Spinal cord (tissue), 9 donors: ENCODE measurements at regions not wholly inside any gene's neighbourhood (a gene's known extent, or its start where the extent isn't known, plus 50 kb on each side); places are given as distances from the start of the nearest gene placed in this dataset.
A peak's percentile ranks its signal among the peaks of the same experiment; 100 is the strongest.
"Not testable (repeated sequence)": the region's sequence is repeated elsewhere in the genome, so short reads cannot be mapped to it uniquely, and the experiment has no call there.

Experiments
- DNase-seq, 6 donors: peaks; one replicate each; pipeline versions ENCODE4 v3.0.0 to v3.0.0-alpha.2; 2013 to 2015; ENCODE audit warnings: low spot score in 6 of 6, low read depth in 4 of 6
- H3K27ac ChIP-seq: one replicate; pipeline ENCODE4 v1.5.1; 2013; ENCODE audit warnings: low read depth, low read length, control low read depth
- H3K27me3 ChIP-seq: one replicate; pipeline ENCODE4 v1.6.1; 2013; ENCODE audit warnings: low read length; ENCODE audit not compliant: control insufficient read depth, insufficient read depth
- H3K36me3 ChIP-seq: one replicate; pipeline ENCODE4 v1.6.1; 2013; ENCODE audit warnings: low read length; ENCODE audit not compliant: control insufficient read depth, insufficient read depth
- H3K4me1 ChIP-seq: one replicate; pipeline ENCODE4 v1.6.1; 2013; ENCODE audit warnings: low read length; ENCODE audit not compliant: control insufficient read depth, insufficient read depth
- H3K4me3 ChIP-seq: one replicate; pipeline ENCODE4 v1.5.1; 2013; ENCODE audit warnings: low read depth, low read length, control low read depth
- H3K9me3 ChIP-seq: one replicate; pipeline ENCODE4 v1.6.1; 2013; ENCODE audit warnings: low read length; ENCODE audit not compliant: control insufficient read depth, insufficient read depth
- WGBS: methylation state at CpG from one replicate; pipeline ENCODE4 v1.1.5; 2013; ENCODE audit warnings: missing lambda C conversion rate; ENCODE audit not compliant: insufficient coverage; 5-methylcytosine and 5-hydroxymethylcytosine counted together
- donor health status: healthy.

DNA sequence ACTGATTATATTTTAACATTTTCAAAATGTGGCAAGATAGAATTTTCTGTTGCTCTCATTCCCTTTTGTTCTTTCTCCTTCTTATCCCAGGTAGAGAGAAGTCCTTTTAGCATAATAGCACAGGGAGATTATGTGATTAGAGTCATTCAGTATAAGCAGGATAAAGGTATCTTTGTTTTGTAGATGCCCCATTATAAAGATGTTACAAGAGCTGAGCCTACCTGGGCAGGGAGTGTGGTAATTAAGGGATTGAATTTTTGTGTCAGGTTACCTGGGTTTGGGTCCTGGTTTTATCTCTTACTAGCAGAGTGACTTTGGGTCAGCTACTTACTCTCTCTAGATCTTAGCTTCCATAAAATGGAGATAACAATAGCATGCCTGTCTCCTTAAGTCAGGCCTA is 536.5 kb downstream of the TMEM135 start:
- Histone ChIP-seq H3K9me3 (no peaks in the 10 kb centered on the region), H3K27me3 (no peaks in the 10 kb centered on the region), H3K4me1 (no peaks in the 10 kb centered on the region), H3K4me3 (no peak overlapping the region), H3K27ac (no peak overlapping the region), H3K36me3 (no peaks in the 10 kb centered on the region)
- no peak for DNase-seq

- H3K36me3 ChIP-seq, result no peaks in the 10 kb centered on the region
- no peaks in the 10 kb centered on the region for H3K27me3 ChIP-seq
- no peak for DNase-seq
- H3K4me3 ChIP-seq, result no peak overlapping the region
- H3K9me3 ChIP-seq, result no peaks in the 10 kb centered on the region
- 100% methylated on average over 1 of the region's 1 CpG for WGBS
- no peaks in the 10 kb centered on the region for H3K4me1 ChIP-seq
- H3K27ac ChIP-seq, result no peak overlapping the region
Observed at GRCh38 chr11:87573708-87574107, 536.0 kb downstream of the TMEM135 start.

GRCh38 chr11:87572881-87573280 is 535.1 kb downstream of the TMEM135 start:
- Histone ChIP-seq H3K36me3 (no peaks in the 10 kb centered on the region), H3K4me1 (no peaks in the 10 kb centered on the region), H3K27ac (no peak overlapping the region), H3K27me3 (no peaks in the 10 kb centered on the region), H3K4me3 (no peak overlapping the region), H3K9me3 (no peaks in the 10 kb centered on the region)
- peak in 2 of 6 donors; percentile 22 to 72 for DNase-seq

- H3K4me3 ChIP-seq, result no peak overlapping the region
- no CpG with 5 or more reads among the region's 1 CpG for WGBS
Observed at GRCh38 chr11:87560352-87560751, 522.6 kb downstream of the TMEM135 start.

GRCh38 chr11:87559852-87560251 is 522.1 kb downstream of the TMEM135 start:
- 82% methylated on average over 1 of the region's 3 CpGs for WGBS
- H3K27me3 ChIP-seq, DNase-seq, H3K4me1 ChIP-seq, H3K36me3 ChIP-seq, H3K9me3 ChIP-seq, H3K4me3 ChIP-seq, H3K27ac ChIP-seq: not testable (repeated sequence)

More at GRCh38 chr11:87560352-87560751, 522.6 kb downstream of the TMEM135 start:
- H3K27me3 ChIP-seq, result no peaks in the 10 kb centered on the region
- no peaks in the 10 kb centered on the region for H3K9me3 ChIP-seq
- H3K4me1 ChIP-seq, result no peaks in the 10 kb centered on the region
- DNase-seq, result no peak
- H3K36me3 ChIP-seq, result no peaks in the 10 kb centered on the region
- no peak overlapping the region for H3K27ac ChIP-seq

- DNase-seq, result no peak
- Histone ChIP-seq H3K4me3 (no peak overlapping the region), H3K9me3 (no peaks in the 10 kb centered on the region), H3K36me3 (no peaks in the 10 kb centered on the region), H3K27me3 (no peaks in the 10 kb centered on the region), H3K27ac (no peak overlapping the region), H3K4me1 (no peaks in the 10 kb centered on the region)
- WGBS, result 49% methylated on average over 2 of the region's 2 CpGs
Observed at GRCh38 chr11:87555101-87555500, 517.4 kb downstream of the TMEM135 start.

DNA sequence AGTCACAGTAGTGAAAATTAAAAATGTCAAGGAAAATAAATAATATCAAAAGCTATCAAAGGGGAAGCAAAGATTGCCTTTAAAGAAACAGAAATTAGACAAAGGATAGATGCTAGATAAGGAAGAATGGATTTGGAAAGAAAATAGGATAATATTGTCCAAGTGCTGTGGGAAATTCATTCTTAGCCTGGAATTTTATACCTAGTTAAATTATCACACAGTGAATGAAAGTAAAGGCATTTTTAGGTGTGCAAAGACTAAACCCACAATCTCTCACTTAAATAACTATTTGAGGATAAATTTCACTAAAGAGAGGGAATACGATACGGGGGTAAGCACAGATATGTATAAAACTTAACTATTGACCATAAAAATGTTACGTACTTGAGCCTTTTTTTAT is 511.1 kb downstream of the TMEM135 start:
- Histone ChIP-seq H3K9me3 (no peaks in the 10 kb centered on the region), H3K4me1 (no peaks in the 10 kb centered on the region), H3K27ac (no peak overlapping the region), H3K4me3 (no peak overlapping the region), H3K36me3 (no peaks in the 10 kb centered on the region), H3K27me3 (no peaks in the 10 kb centered on the region)
- DNase-seq, result no peak
- WGBS, result no CpG with 5 or more reads among the region's 3 CpGs

DNA sequence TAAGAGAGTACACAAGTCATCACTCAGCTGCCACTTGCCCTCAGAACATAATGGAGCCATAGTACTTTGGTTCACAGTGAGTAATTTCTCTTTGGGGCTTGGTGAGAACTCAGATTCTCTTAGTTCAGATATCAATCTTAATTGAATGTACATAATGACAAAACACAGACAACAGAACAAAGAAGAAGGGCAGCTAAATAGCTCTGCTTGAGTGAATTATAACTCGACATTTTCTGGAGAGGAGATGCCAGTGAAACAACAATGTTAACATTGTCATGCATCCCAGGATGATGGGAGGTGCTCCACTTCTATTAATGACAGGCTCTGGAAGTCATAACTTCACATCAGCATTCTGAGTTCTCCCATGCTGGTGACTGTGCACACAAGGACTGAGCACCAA is 508.1 kb downstream of the TMEM135 start:
- no peak overlapping the region for H3K4me3 ChIP-seq
- H3K9me3 ChIP-seq, result peaks cover 8% of the 10 kb centered on the region
- 40% methylated on average over 1 of the region's 1 CpG for WGBS
- no peak overlapping the region for H3K27ac ChIP-seq
- DNase-seq, result peak in 2 of 6 donors; percentile 35 to 62
- no peaks in the 10 kb centered on the region for H3K36me3 ChIP-seq
- H3K27me3 ChIP-seq, result no peaks in the 10 kb centered on the region
- no peaks in the 10 kb centered on the region for H3K4me1 ChIP-seq

GRCh38 chr11:87539596-87539995 is 501.9 kb downstream of the TMEM135 start:
- H3K27me3 ChIP-seq, result no peaks in the 10 kb centered on the region
- DNase-seq, result peak in 1 of 6 donors; percentile 73
- no peaks in the 10 kb centered on the region for H3K36me3 ChIP-seq
- H3K4me1 ChIP-seq, result no peaks in the 10 kb centered on the region
- peaks cover 8% of the 10 kb centered on the region for H3K9me3 ChIP-seq
- no peak overlapping the region for H3K4me3 ChIP-seq
- H3K27ac ChIP-seq, result no peak overlapping the region
- no CpG with 5 or more reads among the region's 1 CpG for WGBS

- Histone ChIP-seq H3K4me3 (no peak overlapping the region), H3K36me3 (no peaks in the 10 kb centered on the region), H3K9me3 (no peaks in the 10 kb centered on the region), H3K4me1 (no peaks in the 10 kb centered on the region), H3K27me3 (no peaks in the 10 kb centered on the region), H3K27ac (no peak overlapping the region)
- DNase-seq, result no peak
- WGBS, result 89% methylated on average over 2 of the region's 4 CpGs
Observed at GRCh38 chr11:87536565-87536964, 498.8 kb downstream of the TMEM135 start.
